ENCODE measurements at regions not wholly inside any gene's neighbourhood (a gene's known extent, or its start where the extent isn't known, plus 50 kb on each side); places are given as distances from the start of the nearest gene placed in this dataset.

DNA sequence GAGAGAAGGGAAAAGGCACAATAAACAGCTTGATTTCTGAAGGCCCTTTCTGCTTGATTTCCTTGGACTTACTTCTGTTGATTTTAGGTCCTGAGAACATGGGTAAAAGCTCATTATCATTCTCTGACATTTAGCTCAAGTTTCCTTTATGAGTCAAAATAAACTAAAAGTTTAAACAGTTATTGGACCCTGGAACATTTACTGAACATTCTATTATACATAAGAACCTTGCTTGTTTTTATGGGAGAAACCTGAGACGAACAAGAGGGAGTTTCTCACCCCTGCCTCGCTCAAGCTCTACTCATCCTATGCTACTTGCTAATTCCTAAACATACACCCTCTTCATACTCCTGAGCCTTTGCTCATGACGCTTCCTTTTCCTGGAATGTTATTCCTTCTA, 538.3 kb upstream of the PKN2 start:
- no peak overlapping the region for H2AK5ac ChIP-seq (ENCODE audit: low read depth, low read length)
- H3K9me3 ChIP-seq (replicated peaks in 1 of 2; ENCODE audit: control insufficient read depth in 2 of 2, insufficient read depth in 1 of 2, low read depth in 1 of 2, low read length in 2 of 2), result no peaks in the 10 kb centered on the region
- no peaks in the 10 kb centered on the region for H3K27me3 ChIP-seq (ENCODE audit: control insufficient read depth in 3 of 3, insufficient read depth in 3 of 3, low read depth in 1 of 3, low read length in 3 of 3)
- DNase-seq (ENCODE audit: low spot score), result no peak
- no peak overlapping the region for H2BK12ac ChIP-seq (ENCODE audit: low read length)
- H3K4ac ChIP-seq (ENCODE audit: low read length), result no peak overlapping the region
- H4K8ac ChIP-seq (ENCODE audit: low read depth, low read length), result no peak overlapping the region
- no peak overlapping the region for H3K14ac ChIP-seq (ENCODE audit: low read length)
- H3K36me3 ChIP-seq (replicated peaks in 1 of 2; ENCODE audit: control insufficient read depth in 2 of 2, insufficient read depth in 2 of 2, low read length in 2 of 2), result no peaks in the 10 kb centered on the region
- H3K9ac ChIP-seq (ENCODE audit: low read depth, low read length, poor library complexity), result no peak overlapping the region
- no peak overlapping the region for H3K18ac ChIP-seq (ENCODE audit: low read length)
- H3K27ac ChIP-seq (replicated peaks; ENCODE audit: low read length), result no peak overlapping the region
- H4K91ac ChIP-seq (ENCODE audit: low read depth, low read length, poor library complexity), result no peak overlapping the region
- H2BK5ac ChIP-seq (ENCODE audit: low read length), result no peak overlapping the region
- H3K23ac ChIP-seq (ENCODE audit: low read depth, low read length, poor library complexity), result no peak overlapping the region
- no CpG with 5 or more reads among the region's 3 CpGs for WGBS, 2 donors (ENCODE audit: extremely low coverage in 2 of 2, insufficient read length in 2 of 2, insufficient replicate concordance in 1 of 2)
- H3K4me1 ChIP-seq (ENCODE audit: control insufficient read depth in 2 of 2, insufficient read depth in 1 of 2, low read depth in 1 of 2, low read length in 2 of 2), result peaks cover 1 to 7% of the 10 kb centered on the region in 2 donors
- no peak overlapping the region for H2BK120ac ChIP-seq (ENCODE audit: low read depth, low read length)
- H3K79me1 ChIP-seq (ENCODE audit: low read depth, low read length), result no peaks in the 10 kb centered on the region
- no peak overlapping the region for H3K4me3 ChIP-seq (ENCODE audit: low read length in 2 of 2)
- H2BK15ac ChIP-seq (ENCODE audit: low read length), result no peak overlapping the region
- no peak overlapping the region for H3K4me2 ChIP-seq (ENCODE audit: insufficient read depth, low read length, poor library complexity, severe bottlenecking)
- H2AFZ ChIP-seq (ENCODE audit: low read length), result no peak overlapping the region

DNA sequence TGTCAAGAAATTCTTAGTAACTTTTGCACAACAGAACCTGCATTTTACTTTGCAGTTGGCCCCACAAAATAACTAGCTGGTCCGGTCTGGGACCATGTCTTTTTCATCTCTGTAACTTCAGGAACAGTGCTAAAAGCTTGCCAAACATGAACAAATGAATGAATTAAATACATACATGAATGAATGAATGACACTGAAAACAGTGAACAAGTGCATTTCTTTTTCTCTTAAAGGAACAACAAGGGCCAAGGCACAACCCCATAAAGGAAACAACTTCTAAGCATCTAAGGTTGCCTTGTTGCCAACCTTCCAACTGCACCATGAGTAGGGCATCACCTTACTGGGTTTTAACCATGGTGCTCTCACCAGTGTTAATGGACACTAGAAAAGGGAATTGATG, 534.4 kb upstream of the PKN2 start:
- DNase-seq (ENCODE audit: low spot score), result no peak
- no peaks in the 10 kb centered on the region for H3K79me1 ChIP-seq (ENCODE audit: low read depth, low read length)
- no peak overlapping the region for H2BK12ac ChIP-seq (ENCODE audit: low read length)
- H4K91ac ChIP-seq (ENCODE audit: low read depth, low read length, poor library complexity), result no peak overlapping the region
- H4K8ac ChIP-seq (ENCODE audit: low read depth, low read length), result no peak overlapping the region
- H2AFZ ChIP-seq (ENCODE audit: low read length), result no peak overlapping the region
- no peak overlapping the region for H2BK15ac ChIP-seq (ENCODE audit: low read length)
- H3K27ac ChIP-seq (replicated peaks; ENCODE audit: low read length), result no peak overlapping the region
- H3K18ac ChIP-seq (ENCODE audit: low read length), result no peak overlapping the region
- no peak overlapping the region for H2BK5ac ChIP-seq (ENCODE audit: low read length)
- no peak overlapping the region for H3K9ac ChIP-seq (ENCODE audit: low read depth, low read length, poor library complexity)
- H3K9me3 ChIP-seq (replicated peaks in 1 of 2; ENCODE audit: control insufficient read depth in 2 of 2, insufficient read depth in 1 of 2, low read depth in 1 of 2, low read length in 2 of 2), result no peaks in the 10 kb centered on the region
- H3K4ac ChIP-seq (ENCODE audit: low read length), result no peak overlapping the region
- no peak overlapping the region for H2BK120ac ChIP-seq (ENCODE audit: low read depth, low read length)
- no peak overlapping the region for H2AK5ac ChIP-seq (ENCODE audit: low read depth, low read length)
- H3K23ac ChIP-seq (ENCODE audit: low read depth, low read length, poor library complexity), result no peak overlapping the region
- H3K4me1 ChIP-seq (ENCODE audit: control insufficient read depth in 2 of 2, insufficient read depth in 1 of 2, low read depth in 1 of 2, low read length in 2 of 2), result no peaks in the 10 kb centered on the region
- H3K36me3 ChIP-seq (replicated peaks in 1 of 2; ENCODE audit: control insufficient read depth in 2 of 2, insufficient read depth in 2 of 2, low read length in 2 of 2), result no peaks in the 10 kb centered on the region
- no peak overlapping the region for H3K4me3 ChIP-seq (ENCODE audit: low read length in 2 of 2)
- H3K4me2 ChIP-seq (ENCODE audit: insufficient read depth, low read length, poor library complexity, severe bottlenecking), result no peak overlapping the region
- H3K14ac ChIP-seq (ENCODE audit: low read length), result no peak overlapping the region
- no CpG with 5 or more reads among the region's 1 CpG for WGBS, 2 donors (ENCODE audit: extremely low coverage in 2 of 2, insufficient read length in 2 of 2, insufficient replicate concordance in 1 of 2)
- H3K27me3 ChIP-seq (ENCODE audit: control insufficient read depth in 3 of 3, insufficient read depth in 3 of 3, low read depth in 1 of 3, low read length in 3 of 3), result no peaks in the 10 kb centered on the region

DNA sequence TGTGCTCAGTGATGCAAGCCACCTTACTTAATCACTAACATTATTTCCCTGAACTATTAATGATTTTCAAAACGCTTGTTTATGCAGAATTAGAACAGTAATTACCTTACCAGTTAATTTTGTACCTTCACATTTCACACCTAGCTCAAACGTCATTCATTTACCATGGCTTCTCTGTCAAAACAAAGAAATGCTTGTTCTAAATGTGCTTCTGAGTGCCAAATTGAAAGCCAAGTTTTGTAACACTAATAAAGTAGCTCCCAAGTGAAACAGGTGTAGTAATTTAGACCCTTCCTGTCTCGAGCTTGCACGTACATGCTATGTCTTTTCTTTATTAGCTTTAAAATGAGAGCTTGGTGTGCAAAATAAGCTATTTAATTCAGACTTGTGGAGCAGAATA, 533.7 kb upstream of the PKN2 start:
- H3K14ac ChIP-seq (ENCODE audit: low read length), result no peak overlapping the region
- no peak overlapping the region for H3K18ac ChIP-seq (ENCODE audit: low read length)
- H3K4ac ChIP-seq (ENCODE audit: low read length), result no peak overlapping the region
- no peak overlapping the region for H2BK12ac ChIP-seq (ENCODE audit: low read length)
- H4K8ac ChIP-seq (ENCODE audit: low read depth, low read length), result no peak overlapping the region
- H3K36me3 ChIP-seq (replicated peaks in 1 of 2; ENCODE audit: control insufficient read depth in 2 of 2, insufficient read depth in 2 of 2, low read length in 2 of 2), result no peaks in the 10 kb centered on the region
- H3K27ac ChIP-seq (replicated peaks; ENCODE audit: low read length), result no peak overlapping the region
- no peaks in the 10 kb centered on the region for H3K79me1 ChIP-seq (ENCODE audit: low read depth, low read length)
- no CpG with 5 or more reads among the region's 4 CpGs for WGBS, 2 donors (ENCODE audit: extremely low coverage in 2 of 2, insufficient read length in 2 of 2, insufficient replicate concordance in 1 of 2)
- no peak overlapping the region for H3K23ac ChIP-seq (ENCODE audit: low read depth, low read length, poor library complexity)
- no peak overlapping the region for H2AFZ ChIP-seq (ENCODE audit: low read length)
- no peaks in the 10 kb centered on the region for H3K4me1 ChIP-seq (ENCODE audit: control insufficient read depth in 2 of 2, insufficient read depth in 1 of 2, low read depth in 1 of 2, low read length in 2 of 2)
- no peak overlapping the region for H3K9ac ChIP-seq (ENCODE audit: low read depth, low read length, poor library complexity)
- no peak overlapping the region for H3K4me2 ChIP-seq (ENCODE audit: insufficient read depth, low read length, poor library complexity, severe bottlenecking)
- H2BK120ac ChIP-seq (ENCODE audit: low read depth, low read length), result no peak overlapping the region
- H3K9me3 ChIP-seq (replicated peaks in 1 of 2; ENCODE audit: control insufficient read depth in 2 of 2, insufficient read depth in 1 of 2, low read depth in 1 of 2, low read length in 2 of 2), result no peaks in the 10 kb centered on the region
- DNase-seq (ENCODE audit: low spot score), result no peak
- no peak overlapping the region for H2BK15ac ChIP-seq (ENCODE audit: low read length)
- no peak overlapping the region for H4K91ac ChIP-seq (ENCODE audit: low read depth, low read length, poor library complexity)
- no peak overlapping the region for H2AK5ac ChIP-seq (ENCODE audit: low read depth, low read length)
- no peak overlapping the region for H2BK5ac ChIP-seq (ENCODE audit: low read length)
- no peak overlapping the region for H3K4me3 ChIP-seq (ENCODE audit: low read length in 2 of 2)
- H3K27me3 ChIP-seq (ENCODE audit: control insufficient read depth in 3 of 3, insufficient read depth in 3 of 3, low read depth in 1 of 3, low read length in 3 of 3), result no peaks in the 10 kb centered on the region

DNA sequence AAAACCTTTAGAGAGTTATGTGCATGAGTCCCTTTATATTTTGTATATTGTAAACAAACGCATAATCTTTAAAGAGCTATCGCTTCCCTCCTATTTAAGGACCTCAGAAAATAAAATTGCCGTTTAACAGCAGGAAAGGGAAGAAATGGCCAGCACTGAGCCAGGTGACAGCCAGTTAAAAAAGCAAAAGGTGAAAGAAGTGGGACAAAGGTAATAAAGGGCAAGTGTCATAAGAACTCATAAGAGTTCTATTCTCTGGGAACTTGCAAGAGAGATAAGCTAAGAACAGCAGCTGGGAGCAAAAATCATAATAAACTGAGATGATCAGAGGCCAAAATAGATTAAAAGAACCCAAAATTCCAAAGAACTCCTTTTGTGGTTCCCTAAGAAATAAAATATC, 520.9 kb upstream of the PKN2 start:
- no CpG with 5 or more reads among the region's 3 CpGs for WGBS, 2 donors (ENCODE audit: extremely low coverage in 2 of 2, insufficient read length in 2 of 2, insufficient replicate concordance in 1 of 2)
- no peak overlapping the region for H2AK5ac ChIP-seq (ENCODE audit: low read depth, low read length)
- H3K36me3 ChIP-seq (replicated peaks in 1 of 2; ENCODE audit: control insufficient read depth in 2 of 2, insufficient read depth in 2 of 2, low read length in 2 of 2), result no peaks in the 10 kb centered on the region
- DNase-seq (ENCODE audit: low spot score), result no peak
- no peak overlapping the region for H4K91ac ChIP-seq (ENCODE audit: low read depth, low read length, poor library complexity)
- H3K23ac ChIP-seq (ENCODE audit: low read depth, low read length, poor library complexity), result no peak overlapping the region
- H3K9ac ChIP-seq (ENCODE audit: low read depth, low read length, poor library complexity), result no peak overlapping the region
- H3K79me1 ChIP-seq (ENCODE audit: low read depth, low read length), result no peaks in the 10 kb centered on the region
- no peak overlapping the region for H2BK120ac ChIP-seq (ENCODE audit: low read depth, low read length)
- no peak overlapping the region for H2AFZ ChIP-seq (ENCODE audit: low read length)
- H4K8ac ChIP-seq (ENCODE audit: low read depth, low read length), result no peak overlapping the region
- no peak overlapping the region for H3K18ac ChIP-seq (ENCODE audit: low read length)
- no peaks in the 10 kb centered on the region for H3K27me3 ChIP-seq (ENCODE audit: control insufficient read depth in 3 of 3, insufficient read depth in 3 of 3, low read depth in 1 of 3, low read length in 3 of 3)
- H2BK12ac ChIP-seq (ENCODE audit: low read length), result no peak overlapping the region
- no peak overlapping the region for H3K14ac ChIP-seq (ENCODE audit: low read length)
- no peak overlapping the region for H3K27ac ChIP-seq (replicated peaks; ENCODE audit: low read length)
- H2BK15ac ChIP-seq (ENCODE audit: low read length), result no peak overlapping the region
- no peak overlapping the region for H3K4me2 ChIP-seq (ENCODE audit: insufficient read depth, low read length, poor library complexity, severe bottlenecking)
- no peaks in the 10 kb centered on the region for H3K9me3 ChIP-seq (replicated peaks in 1 of 2; ENCODE audit: control insufficient read depth in 2 of 2, insufficient read depth in 1 of 2, low read depth in 1 of 2, low read length in 2 of 2)
- no peak overlapping the region for H3K4ac ChIP-seq (ENCODE audit: low read length)
- no peaks in the 10 kb centered on the region for H3K4me1 ChIP-seq (ENCODE audit: control insufficient read depth in 2 of 2, insufficient read depth in 1 of 2, low read depth in 1 of 2, low read length in 2 of 2)
- H3K4me3 ChIP-seq (ENCODE audit: low read length in 2 of 2), result no peak overlapping the region
- no peak overlapping the region for H2BK5ac ChIP-seq (ENCODE audit: low read length)
